GM23338 (cell line): ENCODE measurements at regions not wholly inside any gene's neighbourhood (a gene's known extent, or its start where the extent isn't known, plus 50 kb on each side); places are given as distances from the start of the nearest gene placed in this dataset.

ENCODE experiments used
- ATAC-seq: fragments of 200-7000 bp; cut with Tn5 transposase; 3 replicates; pipeline ENCODE4 v1.9.1; 2020
- DNase-seq: peaks from one replicate; pipeline ENCODE4 v3.0.0-alpha.2; 2015; ENCODE audit warnings: low spot score
- H2AFZ ChIP-seq: fragments of 200-600 bp; sonication (generic); 2 replicates; pipeline ENCODE4 v1.8.0; 2016; ENCODE audit warnings: antibody characterized with exemption, mild to moderate bottlenecking, moderate library complexity
- H3F3A ChIP-seq: fragments of 200-600 bp; sonication (generic); replicated peaks from 2 replicates; pipeline ENCODE4 v1.8.0; 2017; ENCODE audit warnings: antibody characterized with exemption, mixed run types, low read depth
- H3K27ac ChIP-seq: fragments of 200-600 bp; sonication (generic); 2 replicates; pipeline ENCODE4 v1.6.1; 2016; ENCODE audit warnings: low read depth
- H3K27me3 ChIP-seq: fragments of 200-600 bp; sonication (generic); 2 replicates; pipeline ENCODE4 v1.8.0; 2016; ENCODE audit warnings: mild to moderate bottlenecking, mixed run types, moderate library complexity; ENCODE audit not compliant: insufficient read depth
- H3K36me3 ChIP-seq: fragments of 200-600 bp; sonication (generic); 2 replicates; pipeline ENCODE4 v1.8.0; 2016; ENCODE audit warnings: mild to moderate bottlenecking; ENCODE audit not compliant: insufficient read depth
- H3K4me1 ChIP-seq: fragments of 200-600 bp; sonication (generic); 2 replicates; pipeline ENCODE4 v1.8.0; 2016; ENCODE audit warnings: mild to moderate bottlenecking, moderate library complexity; ENCODE audit not compliant: insufficient read depth
- H3K4me2 ChIP-seq: fragments of 200-600 bp; sonication (generic); 2 replicates; pipeline ENCODE4 v1.7.1; 2017; ENCODE audit warnings: mixed run types
- H3K4me3 ChIP-seq: fragments of 200-600 bp; sonication (generic); 2 replicates; pipeline ENCODE4 v1.6.1; 2016; ENCODE audit warnings: mixed run types
- H3K79me2 ChIP-seq: fragments of 200-600 bp; sonication (generic); replicated peaks from 2 replicates; pipeline ENCODE4 v1.8.0; 2017; ENCODE audit warnings: mild to moderate bottlenecking; ENCODE audit not compliant: insufficient read depth
- H3K9me2 ChIP-seq: fragments of 200-600 bp; sonication (generic); 2 replicates; pipeline ENCODE4 v1.8.0; 2017; ENCODE audit not compliant: insufficient read depth
- H4K20me1 ChIP-seq: fragments of 200-600 bp; sonication (generic); replicated peaks from 2 replicates; pipeline ENCODE4 v1.8.0; 2017; ENCODE audit warnings: mild to moderate bottlenecking; ENCODE audit not compliant: insufficient read depth
- H3K27ac Mint-ChIP-seq: 2 replicates; pipeline ENCODE4 v1.8.0; 2020; ENCODE audit warnings: inconsistent platforms, mild to moderate bottlenecking, moderate library complexity, mixed read lengths
- H3K27me3 Mint-ChIP-seq: 3 replicates; pipeline ENCODE4 v1.8.0; 2022; ENCODE audit warnings: low read depth, mild to moderate bottlenecking, moderate library complexity, mixed read lengths, inconsistent platforms; ENCODE audit not compliant: insufficient read depth, poor library complexity
- H3K36me3 Mint-ChIP-seq: 3 replicates; pipeline ENCODE4 v1.8.0; 2021; ENCODE audit warnings: low read depth, mild to moderate bottlenecking, inconsistent platforms, moderate library complexity, mixed read lengths
- H3K4me1 Mint-ChIP-seq: 3 replicates; pipeline ENCODE4 v1.8.0; 2020; ENCODE audit warnings: mild to moderate bottlenecking, inconsistent platforms, mixed read lengths
- H3K4me3 Mint-ChIP-seq: 3 replicates; pipeline ENCODE4 v1.8.0; 2021; ENCODE audit warnings: moderate library complexity, mild to moderate bottlenecking, inconsistent platforms, mixed read lengths
- H3K9me3 Mint-ChIP-seq: 3 replicates; pipeline ENCODE4 v1.8.0; 2020; ENCODE audit warnings: moderate library complexity, mild to moderate bottlenecking, inconsistent platforms, mixed read lengths
- EZH2 ChIP-seq: fragments of 200-600 bp; sonication (generic); IDR thresholded peaks from one replicate; pipeline ENCODE4 v1.8.0; 2017; ENCODE audit warnings: antibody characterized with exemption, mild to moderate bottlenecking, low read depth; ENCODE audit not compliant: unreplicated experiment
- EZH2phosphoT487 ChIP-seq: fragments of 200-600 bp; sonication (generic); IDR thresholded peaks from one replicate; pipeline ENCODE4 v1.8.1; 2018; ENCODE audit warnings: antibody characterized with exemption; ENCODE audit not compliant: unreplicated experiment
- NANOG ChIP-seq: IDR thresholded peaks from 2 replicates; pipeline ENCODE4 v1.6.1; 2016; ENCODE audit warnings: antibody characterized with exemption, borderline replicate concordance
- ZNF114 ChIP-seq: fragments of 250-450 bp; sonication (Bioruptor Pico); IDR thresholded peaks from 2 replicates; pipeline ENCODE4 v1.5.0; 2020; ENCODE audit warnings: mild to moderate bottlenecking, moderate library complexity
- TF ChIP-seq, protein P1 (sequence below), 2 experiments: fragments of 200-600 bp in 1 of 2; sonication (generic) in 1 of 2; conservative IDR thresholded peaks; 2 replicates each; pipeline versions ENCODE4 v1.5.1 to v1.6.1; 2016 to 2017; ENCODE audit warnings: antibody characterized with exemption in 2 of 2, low read depth in 2 of 2, mild to moderate bottlenecking in 2 of 2, moderate library complexity in 1 of 2
- TF ChIP-seq, protein P2 (sequence below): fragments of 250-450 bp; sonication (Bioruptor Pico); IDR thresholded peaks from 2 replicates; pipeline ENCODE4 v1.5.0; 2020; ENCODE audit warnings: mild to moderate bottlenecking, moderate library complexity

DNA sequence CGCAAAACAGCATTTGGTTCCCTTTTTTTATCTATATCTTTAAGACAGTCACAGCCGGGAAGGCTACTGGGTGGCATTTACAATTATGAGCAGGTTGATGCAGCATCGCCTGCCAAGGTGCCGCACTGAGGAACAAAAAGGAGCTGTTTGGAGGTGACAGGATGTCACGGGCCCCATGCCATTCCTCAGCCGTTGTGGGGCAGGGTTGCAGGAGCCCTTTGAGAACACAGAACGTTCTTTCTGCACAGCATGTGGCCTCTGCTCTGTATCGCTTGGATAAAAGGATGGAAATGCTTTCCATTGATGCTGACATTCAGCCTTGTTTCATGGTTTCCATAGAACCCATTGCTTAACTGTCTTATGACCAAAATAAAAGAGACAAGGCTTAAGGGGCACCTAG is 141.9 kb upstream of the CDH5 start:
- TF ChIP-seq EZH2phosphoT487 (no peak), NANOG (no peak), EZH2 (no peak), ZNF114 (CRISPR knock-in tag) (no peak)
- TF ChIP-seq, protein P1, sequence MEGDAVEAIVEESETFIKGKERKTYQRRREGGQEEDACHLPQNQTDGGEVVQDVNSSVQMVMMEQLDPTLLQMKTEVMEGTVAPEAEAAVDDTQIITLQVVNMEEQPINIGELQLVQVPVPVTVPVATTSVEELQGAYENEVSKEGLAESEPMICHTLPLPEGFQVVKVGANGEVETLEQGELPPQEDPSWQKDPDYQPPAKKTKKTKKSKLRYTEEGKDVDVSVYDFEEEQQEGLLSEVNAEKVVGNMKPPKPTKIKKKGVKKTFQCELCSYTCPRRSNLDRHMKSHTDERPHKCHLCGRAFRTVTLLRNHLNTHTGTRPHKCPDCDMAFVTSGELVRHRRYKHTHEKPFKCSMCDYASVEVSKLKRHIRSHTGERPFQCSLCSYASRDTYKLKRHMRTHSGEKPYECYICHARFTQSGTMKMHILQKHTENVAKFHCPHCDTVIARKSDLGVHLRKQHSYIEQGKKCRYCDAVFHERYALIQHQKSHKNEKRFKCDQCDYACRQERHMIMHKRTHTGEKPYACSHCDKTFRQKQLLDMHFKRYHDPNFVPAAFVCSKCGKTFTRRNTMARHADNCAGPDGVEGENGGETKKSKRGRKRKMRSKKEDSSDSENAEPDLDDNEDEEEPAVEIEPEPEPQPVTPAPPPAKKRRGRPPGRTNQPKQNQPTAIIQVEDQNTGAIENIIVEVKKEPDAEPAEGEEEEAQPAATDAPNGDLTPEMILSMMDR (conservative IDR thresholded peaks at IDR 0.05; ENCODE audit: low read depth in 2 of 2): no peak
- TF ChIP-seq, protein P2, sequence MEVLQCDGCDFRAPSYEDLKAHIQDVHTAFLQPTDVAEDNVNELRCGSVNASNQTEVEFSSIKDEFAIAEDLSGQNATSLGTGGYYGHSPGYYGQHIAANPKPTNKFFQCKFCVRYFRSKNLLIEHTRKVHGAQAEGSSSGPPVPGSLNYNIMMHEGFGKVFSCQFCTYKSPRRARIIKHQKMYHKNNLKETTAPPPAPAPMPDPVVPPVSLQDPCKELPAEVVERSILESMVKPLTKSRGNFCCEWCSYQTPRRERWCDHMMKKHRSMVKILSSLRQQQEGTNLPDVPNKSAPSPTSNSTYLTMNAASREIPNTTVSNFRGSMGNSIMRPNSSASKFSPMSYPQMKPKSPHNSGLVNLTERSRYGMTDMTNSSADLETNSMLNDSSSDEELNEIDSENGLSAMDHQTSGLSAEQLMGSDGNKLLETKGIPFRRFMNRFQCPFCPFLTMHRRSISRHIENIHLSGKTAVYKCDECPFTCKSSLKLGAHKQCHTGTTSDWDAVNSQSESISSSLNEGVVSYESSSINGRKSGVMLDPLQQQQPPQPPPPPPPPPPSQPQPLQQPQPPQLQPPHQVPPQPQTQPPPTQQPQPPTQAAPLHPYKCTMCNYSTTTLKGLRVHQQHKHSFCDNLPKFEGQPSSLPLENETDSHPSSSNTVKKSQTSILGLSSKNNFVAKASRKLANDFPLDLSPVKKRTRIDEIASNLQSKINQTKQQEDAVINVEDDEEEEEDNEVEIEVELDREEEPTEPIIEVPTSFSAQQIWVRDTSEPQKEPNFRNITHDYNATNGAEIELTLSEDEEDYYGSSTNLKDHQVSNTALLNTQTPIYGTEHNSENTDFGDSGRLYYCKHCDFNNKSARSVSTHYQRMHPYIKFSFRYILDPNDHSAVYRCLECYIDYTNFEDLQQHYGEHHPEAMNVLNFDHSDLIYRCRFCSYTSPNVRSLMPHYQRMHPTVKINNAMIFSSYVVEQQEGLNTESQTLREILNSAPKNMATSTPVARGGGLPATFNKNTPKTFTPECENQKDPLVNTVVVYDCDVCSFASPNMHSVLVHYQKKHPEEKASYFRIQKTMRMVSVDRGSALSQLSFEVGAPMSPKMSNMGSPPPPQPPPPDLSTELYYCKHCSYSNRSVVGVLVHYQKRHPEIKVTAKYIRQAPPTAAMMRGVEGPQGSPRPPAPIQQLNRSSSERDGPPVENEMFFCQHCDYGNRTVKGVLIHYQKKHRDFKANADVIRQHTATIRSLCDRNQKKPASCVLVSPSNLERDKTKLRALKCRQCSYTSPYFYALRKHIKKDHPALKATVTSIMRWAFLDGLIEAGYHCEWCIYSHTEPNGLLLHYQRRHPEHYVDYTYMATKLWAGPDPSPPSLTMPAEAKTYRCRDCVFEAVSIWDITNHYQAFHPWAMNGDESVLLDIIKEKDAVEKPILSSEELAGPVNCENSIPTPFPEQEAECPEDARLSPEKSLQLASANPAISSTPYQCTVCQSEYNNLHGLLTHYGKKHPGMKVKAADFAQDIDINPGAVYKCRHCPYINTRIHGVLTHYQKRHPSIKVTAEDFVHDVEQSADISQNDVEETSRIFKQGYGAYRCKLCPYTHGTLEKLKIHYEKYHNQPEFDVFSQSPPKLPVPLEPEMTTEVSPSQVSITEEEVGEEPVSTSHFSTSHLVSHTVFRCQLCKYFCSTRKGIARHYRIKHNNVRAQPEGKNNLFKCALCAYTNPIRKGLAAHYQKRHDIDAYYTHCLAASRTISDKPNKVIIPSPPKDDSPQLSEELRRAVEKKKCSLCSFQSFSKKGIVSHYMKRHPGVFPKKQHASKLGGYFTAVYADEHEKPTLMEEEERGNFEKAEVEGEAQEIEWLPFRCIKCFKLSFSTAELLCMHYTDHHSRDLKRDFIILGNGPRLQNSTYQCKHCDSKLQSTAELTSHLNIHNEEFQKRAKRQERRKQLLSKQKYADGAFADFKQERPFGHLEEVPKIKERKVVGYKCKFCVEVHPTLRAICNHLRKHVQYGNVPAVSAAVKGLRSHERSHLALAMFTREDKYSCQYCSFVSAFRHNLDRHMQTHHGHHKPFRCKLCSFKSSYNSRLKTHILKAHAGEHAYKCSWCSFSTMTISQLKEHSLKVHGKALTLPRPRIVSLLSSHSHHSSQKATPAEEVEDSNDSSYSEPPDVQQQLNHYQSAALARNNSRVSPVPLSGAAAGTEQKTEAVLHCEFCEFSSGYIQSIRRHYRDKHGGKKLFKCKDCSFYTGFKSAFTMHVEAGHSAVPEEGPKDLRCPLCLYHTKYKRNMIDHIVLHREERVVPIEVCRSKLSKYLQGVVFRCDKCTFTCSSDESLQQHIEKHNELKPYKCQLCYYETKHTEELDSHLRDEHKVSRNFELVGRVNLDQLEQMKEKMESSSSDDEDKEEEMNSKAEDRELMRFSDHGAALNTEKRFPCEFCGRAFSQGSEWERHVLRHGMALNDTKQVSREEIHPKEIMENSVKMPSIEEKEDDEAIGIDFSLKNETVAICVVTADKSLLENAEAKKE (CRISPR knock-in tag): no peak
- Histone ChIP-seq H3K36me3 (no peaks in the 10 kb centered on the region), H3K4me2 (no peak overlapping the region), H3K4me1 (no peaks in the 10 kb centered on the region), H3F3A (no peaks in the 10 kb centered on the region), H2AFZ (no peak overlapping the region), H3K9me2 (no peaks in the 10 kb centered on the region), H3K4me3 (no peak overlapping the region), H3K27me3 (no peaks in the 10 kb centered on the region), H3K27ac (no peak overlapping the region), H4K20me1 (no peaks in the 10 kb centered on the region), H3K79me2 (no peaks in the 10 kb centered on the region)
- Mint-ChIP-seq H3K27me3 (peaks cover 3% of the 10 kb centered on the region), H3K4me1 (no peaks in the 10 kb centered on the region; the same call in 2 of the 3 replicates), H3K9me3 (no peaks in the 10 kb centered on the region), H3K4me3 (no peak overlapping the region), H3K27ac (no peak overlapping the region), H3K36me3 (no peaks in the 10 kb centered on the region)
- DNase-seq: peak; percentile 8
- no peak for ATAC-seq
